TTC549 (cell line): ENCODE measurements at regions not wholly inside any gene's neighbourhood (a gene's known extent, or its start where the extent isn't known, plus 50 kb on each side); places are given as distances from the start of the nearest gene placed in this dataset.

Experiments
- FAIRE-seq: peaks from 2 replicates; lab custom pipeline; 2012; peaks lifted over from hg19 to GRCh38; lab: Jason Lieb, UNC

DNA sequence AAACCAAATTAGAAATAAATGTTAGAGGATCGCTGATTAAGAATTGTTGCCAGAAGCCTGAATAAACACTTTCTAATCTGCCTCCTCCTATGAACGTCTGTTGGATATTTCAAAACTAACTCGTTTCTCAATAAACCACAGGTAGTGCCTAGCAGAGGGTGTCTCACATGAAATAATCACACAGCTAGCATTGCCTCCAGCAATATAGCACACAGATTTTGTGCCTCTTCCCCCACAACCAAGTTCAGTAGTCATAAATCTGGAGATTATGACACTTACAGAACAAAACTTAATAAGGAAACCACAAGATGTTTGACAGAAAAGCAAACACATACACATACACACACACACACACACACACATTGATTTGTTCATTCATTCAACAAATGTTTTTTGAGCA is 173.2 kb upstream of the CDH10 start:
- no peak for FAIRE-seq

GRCh38 chr5:24816206-24816605 is 171.4 kb upstream of the CDH10 start:
- FAIRE-seq, result no peak

- no peak for FAIRE-seq
These were observed 160.5 kb upstream of the CDH10 start for GRCh38 chr5:24805230-24805629.

DNA sequence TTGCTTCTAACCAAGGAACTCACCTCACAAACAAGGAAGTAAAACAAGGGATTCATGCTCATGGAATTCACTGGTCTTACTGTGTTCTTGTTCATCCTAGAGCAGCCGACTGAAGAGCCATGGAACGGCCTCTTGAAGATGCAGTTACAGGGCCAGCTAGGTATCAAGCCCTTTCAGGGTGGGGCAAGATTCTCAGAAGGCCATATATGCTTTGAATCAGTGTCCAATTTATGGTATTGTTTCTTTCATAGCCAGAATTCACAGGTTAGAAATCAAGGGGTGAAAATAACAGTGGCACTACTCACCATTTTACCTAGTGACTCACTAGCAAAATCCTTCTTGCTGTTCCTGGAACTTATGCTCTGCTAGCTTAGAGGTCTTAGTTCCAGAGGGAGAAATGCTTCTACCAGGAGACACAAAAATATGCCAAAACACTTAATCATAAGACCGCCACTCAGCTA is 159.5 kb upstream of the CDH10 start:
- no peak for FAIRE-seq

GRCh38 chr5:24791326-24791725 is 146.5 kb upstream of the CDH10 start:
- FAIRE-seq, result no peak

DNA sequence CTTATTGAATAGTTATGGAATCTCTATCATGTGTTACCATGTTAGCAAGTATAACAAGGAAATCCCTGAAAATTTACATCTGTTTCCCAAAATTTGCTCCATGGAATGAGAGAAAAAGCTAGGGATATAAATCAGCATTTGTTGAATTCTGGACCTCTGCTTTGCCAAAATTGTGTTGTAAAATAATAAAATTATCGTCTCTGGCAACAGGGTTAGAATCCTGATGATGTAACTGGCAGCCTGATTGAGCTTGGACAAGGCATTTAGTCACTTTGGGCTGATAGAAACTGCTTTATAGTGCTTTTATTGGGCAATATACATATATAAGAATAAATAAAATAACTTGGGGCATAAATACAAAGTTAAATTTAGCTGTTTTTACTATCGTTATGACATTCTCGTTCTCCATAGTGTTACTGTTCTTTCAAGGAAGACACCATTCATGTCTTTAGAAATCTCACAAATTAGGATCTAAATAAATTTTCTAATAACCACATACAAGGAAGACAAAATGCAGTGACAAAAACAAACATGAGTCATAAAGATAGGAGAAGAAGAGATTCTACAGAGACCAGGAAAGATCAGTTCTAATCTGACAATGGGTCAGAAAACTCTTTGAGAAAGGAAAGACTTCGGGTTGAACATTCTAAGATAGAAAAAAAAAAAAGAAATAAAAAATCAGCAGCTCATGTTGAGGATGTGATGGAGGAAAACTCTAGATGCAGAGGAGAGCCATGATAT is 145.0 kb upstream of the CDH10 start:
- FAIRE-seq, result no peak

DNA sequence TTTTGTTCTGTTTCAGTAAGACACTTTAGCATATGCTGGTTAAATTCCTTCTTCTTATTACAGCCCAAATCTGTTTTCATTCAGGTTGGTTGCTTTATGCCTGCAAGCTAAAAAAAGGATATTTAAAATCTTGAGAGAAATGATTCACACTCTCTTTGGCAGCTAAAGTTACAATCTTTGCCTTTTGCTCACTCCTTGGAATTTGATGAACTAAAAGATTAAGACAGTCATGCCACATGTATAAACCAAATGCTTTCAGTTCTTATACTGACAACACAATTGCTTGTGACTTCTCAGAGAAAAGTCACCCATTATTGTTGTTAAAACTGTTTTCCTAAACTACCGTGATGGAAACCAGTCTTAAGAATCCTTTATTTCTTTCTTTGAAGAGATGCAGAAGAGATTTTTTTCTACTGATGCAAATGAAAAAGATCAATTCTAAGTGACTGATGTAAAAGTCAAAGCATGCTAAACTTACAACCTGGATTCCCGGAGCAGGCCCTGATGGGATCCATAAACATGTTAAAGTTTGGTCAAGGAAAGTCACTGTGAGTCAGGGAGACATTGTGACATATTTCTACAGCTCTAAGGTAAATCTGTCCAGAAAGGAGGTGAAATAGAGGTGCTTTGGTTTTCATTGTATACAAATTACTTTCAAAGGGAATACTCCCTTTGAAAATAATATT is 144.2 kb upstream of the CDH10 start:
- FAIRE-seq, result no peak

- no peak for FAIRE-seq
These were observed 141.3 kb upstream of the CDH10 start for GRCh38 chr5:24786108-24786507.

DNA sequence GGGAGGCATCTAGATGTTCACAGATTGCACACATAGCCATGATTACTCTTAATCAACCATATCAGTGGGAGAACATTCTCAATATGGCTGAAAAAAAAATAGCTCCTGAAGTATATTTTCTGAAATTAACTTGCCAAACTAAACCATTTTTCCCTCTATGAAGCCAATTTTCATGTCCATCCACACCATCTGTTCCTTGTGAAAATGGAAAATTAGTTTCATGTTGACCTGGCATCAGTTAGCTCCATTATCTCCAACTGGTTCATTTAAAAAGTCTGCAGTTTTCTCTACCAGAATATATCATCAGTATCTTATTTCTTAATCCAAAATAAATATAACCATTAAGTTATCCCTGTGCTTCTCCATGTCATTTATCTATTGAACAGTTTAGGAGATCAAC is 138.8 kb upstream of the CDH10 start:
- FAIRE-seq, result no peak

DNA sequence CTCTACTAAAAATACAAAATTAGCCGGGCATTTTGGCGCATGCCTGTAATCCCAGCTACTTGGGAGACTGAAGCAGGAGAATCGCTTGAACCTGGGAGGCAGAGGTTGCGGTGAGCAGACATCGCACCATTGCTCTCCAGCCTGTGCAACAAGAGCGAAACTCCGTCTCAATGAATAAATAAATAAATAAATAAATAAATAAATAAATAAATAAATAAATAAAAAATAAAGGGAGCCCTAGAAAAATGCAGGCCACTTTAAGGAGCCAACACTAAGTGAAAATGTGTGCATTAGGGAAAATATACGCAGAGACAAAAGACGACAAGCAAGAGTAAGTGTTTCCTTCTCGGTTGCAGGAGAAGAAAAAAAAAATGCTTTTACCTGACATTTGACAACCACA is 132.6 kb upstream of the CDH10 start:
- no peak for FAIRE-seq

DNA sequence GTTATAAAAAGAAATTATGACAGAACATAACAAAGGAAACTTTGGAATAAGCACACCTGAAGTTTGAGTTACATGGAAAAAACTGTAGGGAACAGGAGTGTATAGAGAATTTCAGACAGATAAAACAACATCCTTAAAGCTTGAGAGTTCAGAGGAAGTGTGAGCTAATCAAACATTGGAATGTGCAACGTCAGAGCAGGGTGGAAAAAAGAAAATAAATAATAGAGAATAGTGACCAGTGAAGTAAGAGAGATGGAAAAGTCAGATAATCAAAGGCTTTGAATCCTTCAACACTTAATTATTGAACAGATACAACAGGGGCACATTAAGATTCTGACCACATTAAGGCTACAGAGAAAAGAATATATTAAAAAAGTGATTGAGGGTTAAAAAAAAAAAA is 128.5 kb upstream of the CDH10 start:
- no peak for FAIRE-seq

GRCh38 chr5:24767086-24767485 is 122.3 kb upstream of the CDH10 start:
- no peak for FAIRE-seq

- FAIRE-seq, result no peak
These were observed 120.4 kb upstream of the CDH10 start for GRCh38 chr5:24765219-24765618.

- FAIRE-seq, result no peak
These were observed 105.6 kb upstream of the CDH10 start for GRCh38 chr5:24750355-24750754.

GRCh38 chr5:24749701-24750100 is 104.9 kb upstream of the CDH10 start:
- FAIRE-seq, result no peak

DNA sequence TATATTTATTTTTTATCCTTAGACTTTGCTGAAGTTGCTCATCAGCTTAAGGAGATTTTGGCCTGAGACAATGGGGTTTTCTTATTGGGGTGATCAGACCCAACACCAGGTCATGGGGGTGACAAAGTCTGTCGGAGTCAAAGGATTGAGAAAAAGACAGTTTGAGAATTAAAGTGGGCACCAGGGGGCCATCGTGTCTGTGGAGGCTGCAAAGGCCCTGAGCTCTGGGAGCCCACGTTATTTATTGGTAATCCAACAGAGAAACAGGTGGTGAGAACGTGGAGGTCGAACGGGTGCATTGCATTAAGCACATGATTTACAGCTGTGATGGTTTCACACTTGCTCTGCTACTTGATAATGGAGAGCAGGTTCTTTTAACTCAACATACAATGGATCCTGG is 102.5 kb upstream of the CDH10 start:
- no peak for FAIRE-seq

- FAIRE-seq, result no peak
These were observed 97.6 kb upstream of the CDH10 start for GRCh38 chr5:24742334-24742733.

- no peak for FAIRE-seq
These were observed 92.4 kb upstream of the CDH10 start for GRCh38 chr5:24737163-24737562.

DNA sequence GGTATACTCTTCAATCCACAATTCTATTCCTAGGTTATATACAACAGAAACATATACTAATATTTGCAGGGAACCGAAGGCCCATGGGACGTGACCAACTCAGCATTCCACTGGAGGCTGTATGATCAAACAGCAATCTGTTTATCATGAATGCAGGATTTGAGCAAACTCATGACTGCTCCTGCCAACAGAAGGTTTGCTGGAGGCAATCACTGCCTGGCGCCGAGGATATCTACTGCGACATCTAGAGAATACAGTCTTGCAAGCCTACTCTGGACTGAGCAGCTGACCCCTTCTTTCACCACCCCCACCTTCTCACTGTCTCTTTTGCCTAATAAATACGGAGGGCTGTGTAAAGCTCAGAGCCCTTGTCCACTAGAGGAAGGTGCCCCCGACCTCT is 90.5 kb upstream of the CDH10 start:
- FAIRE-seq, result no peak

- FAIRE-seq, result no peak
These were observed 87.4 kb upstream of the CDH10 start for GRCh38 chr5:24732184-24732583.

- no peak for FAIRE-seq
These were observed 76.0 kb upstream of the CDH10 start for GRCh38 chr5:24720743-24721142.

DNA sequence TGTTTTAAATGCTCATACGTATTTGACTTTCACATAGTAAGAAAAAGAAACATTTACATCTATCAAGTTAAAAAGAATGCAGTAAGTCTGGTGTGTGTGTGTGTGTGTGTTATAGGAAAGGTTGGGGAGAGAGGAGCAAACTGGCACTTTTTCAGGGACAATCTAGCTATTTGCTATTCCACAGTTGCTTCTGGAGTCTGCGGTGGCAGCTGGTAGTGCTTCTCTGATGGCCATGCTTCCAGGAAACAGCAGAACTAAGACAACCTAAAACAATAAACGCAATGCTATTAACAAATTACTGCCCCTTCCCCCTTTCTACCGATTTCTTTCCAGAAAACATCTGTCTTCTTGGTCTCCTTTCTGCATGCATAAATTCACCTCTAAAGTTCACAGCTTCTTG is 70.0 kb upstream of the CDH10 start:
- FAIRE-seq, result no peak

GRCh38 chr5:24712947-24713346 is 68.2 kb upstream of the CDH10 start:
- FAIRE-seq, result no peak

GRCh38 chr5:24712047-24712446 is 67.3 kb upstream of the CDH10 start:
- FAIRE-seq, result no peak
